GM12878 (cell line): ENCODE measurements at regions not wholly inside any gene's neighbourhood (a gene's known extent, or its start where the extent isn't known, plus 50 kb on each side); places are given as distances from the start of the nearest gene placed in this dataset.
A peak's percentile ranks its signal among the peaks of the same experiment; 100 is the strongest.

ENCODE experiments used
- ATAC-seq: fragments of 200-7000 bp; cut with Tn5 transposase; 3 replicates; pipeline ENCODE4 v1.9.1; 2020; ENCODE audit warnings: mild to moderate bottlenecking, moderate library complexity
- BruUV-seq: library from RNA; stranded (reverse); fragments of 400-500 nt; replicated peaks from 2 replicates; lab custom pipeline; 2021; lab: Mats Ljungman, UMichigan
- CTCF ChIA-PET: fragments of 300-600 bp; sonication (Branson Sonifier 250); formaldehyde crosslinking; extraction: SDS; loops from one replicate; lab custom pipeline; 2021; ENCODE audit warnings: inconsistent platforms; lab: Yijun Ruan, JAX
- POLR2A ChIA-PET: fragments of 350-600 bp; formaldehyde crosslinking; extraction: SDS; loops from one replicate; lab custom pipeline; 2021; ENCODE audit warnings: inconsistent platforms; lab: Charles Lee
- RAD21 ChIA-PET: fragments of 300-600 bp; sonication (Branson Sonifier 250); formaldehyde crosslinking; loops from one replicate; lab custom pipeline; 2023; ENCODE audit warnings: antibody characterized with exemption; ENCODE audit not compliant: unreplicated experiment; lab: Charles Lee
- SMC1A ChIA-PET: fragments of 300-600 bp; sonication (Branson Sonifier 250); formaldehyde crosslinking; loops from one replicate; lab custom pipeline; 2023; ENCODE audit not compliant: unreplicated experiment, uncharacterized antibody; lab: Charles Lee
- DNase-seq: peaks from one replicate; pipeline ENCODE4 v3.0.0-alpha.2; 2011; ENCODE audit warnings: low read depth, low spot score
- FAIRE-seq: peaks from 3 replicates; lab custom pipeline; 2011; peaks lifted over from hg19 to GRCh38; lab: Jason Lieb, UNC
- H2AFZ ChIP-seq: 2 replicates; pipeline ENCODE4 v1.6.0; 2011; ENCODE audit warnings: low read depth, low read length, control low read depth; ENCODE audit not compliant: control insufficient read depth
- H3K27ac ChIP-seq: 2 replicates; pipeline ENCODE4 v1.5.1; 2011; ENCODE audit warnings: control low read depth; ENCODE audit not compliant: control insufficient read depth, insufficient read depth
- H3K27me3 ChIP-seq, 2 experiments: replicated peaks in 1 of 2; 2 replicates each; pipeline versions ENCODE4 v1.6.0 to v1.6.1; 2011; ENCODE audit warnings: low read length in 1 of 2; ENCODE audit not compliant: control insufficient read depth in 2 of 2, insufficient read depth in 2 of 2
- H3K36me3 ChIP-seq, 2 experiments: 2 replicates each; pipeline ENCODE4 v1.5.1; 2011; ENCODE audit warnings: low read length in 1 of 2; ENCODE audit not compliant: control insufficient read depth in 2 of 2, insufficient read depth in 2 of 2
- H3K4me1 ChIP-seq: 2 replicates; pipeline ENCODE4 v1.6.1; 2011; ENCODE audit warnings: mild to moderate bottlenecking, low read length, moderate library complexity, mixed read lengths; ENCODE audit not compliant: control insufficient read depth, insufficient read depth
- H3K4me2 ChIP-seq: 2 replicates; pipeline ENCODE4 v1.6.0; 2011; ENCODE audit warnings: control low read depth; ENCODE audit not compliant: control insufficient read depth, insufficient read depth
- H3K4me3 ChIP-seq: fragments of 200-600 bp; sonication (generic); 2 replicates; pipeline ENCODE4 v1.5.1; 2016
- H3K79me2 ChIP-seq: 2 replicates; pipeline ENCODE4 v1.6.0; 2011; ENCODE audit warnings: low read length; ENCODE audit not compliant: control insufficient read depth, insufficient read depth
- H3K9ac ChIP-seq: 2 replicates; pipeline ENCODE4 v1.8.0; 2011; ENCODE audit warnings: low read length, control low read depth, mixed read lengths; ENCODE audit not compliant: control insufficient read depth, insufficient read depth
- H3K9me3 ChIP-seq: replicated peaks from 3 replicates; pipeline ENCODE4 v1.5.1; 2011; ENCODE audit warnings: mild to moderate bottlenecking, low read length; ENCODE audit not compliant: control insufficient read depth, insufficient read depth
- H4K20me1 ChIP-seq: 2 replicates; pipeline ENCODE4 v1.6.0; 2011; ENCODE audit not compliant: control insufficient read depth, insufficient read depth
- ASH2L ChIP-seq: fragments of 300-600, 200-600 bp; sonication (generic); IDR thresholded peaks from 2 replicates; pipeline ENCODE4 v1.6.1; 2017; ENCODE audit warnings: low read depth, mild to moderate bottlenecking, borderline replicate concordance
- CBX3 ChIP-seq: fragments of 200-600 bp; sonication (generic); IDR thresholded peaks from 2 replicates; pipeline ENCODE4 v1.6.1; 2016; ENCODE audit warnings: low read depth, borderline replicate concordance
- CREB1 ChIP-seq: IDR thresholded peaks from 2 replicates; pipeline ENCODE4 v1.6.1; 2012; ENCODE audit warnings: low read depth, mild to moderate bottlenecking, inconsistent platforms
- EZH2 ChIP-seq: IDR thresholded peaks from 2 replicates; pipeline ENCODE4 v1.6.1; 2012; ENCODE audit warnings: low read depth, mild to moderate bottlenecking, control low read depth, inconsistent platforms, low read length, borderline replicate concordance; ENCODE audit not compliant: control insufficient read depth
- GABPA ChIP-seq: IDR thresholded peaks from 2 replicates; pipeline ENCODE4 v1.6.1; 2014; ENCODE audit warnings: antibody characterized with exemption, low read depth, mild to moderate bottlenecking, inconsistent platforms
- MEF2A ChIP-seq: IDR thresholded peaks from 2 replicates; pipeline ENCODE4 v1.6.1; 2011; ENCODE audit warnings: low read depth, mild to moderate bottlenecking, low read length, moderate library complexity; ENCODE audit not compliant: insufficient read depth
- RAD21 ChIP-seq: IDR thresholded peaks from 2 replicates; pipeline ENCODE4 v1.6.1; 2011; ENCODE audit warnings: mild to moderate bottlenecking, low read depth, low read length, moderate library complexity; ENCODE audit not compliant: insufficient read depth
- SMARCA5 ChIP-seq: fragments of 450-650 bp; IDR thresholded peaks from 2 replicates; pipeline ENCODE4 v1.6.1; 2017; ENCODE audit warnings: mild to moderate bottlenecking
- SMC3 ChIP-seq: IDR thresholded peaks from 2 replicates; pipeline ENCODE4 v1.6.1; 2011; ENCODE audit warnings: low read length, improper control_type of control experiment, borderline replicate concordance
- TARDBP ChIP-seq: IDR thresholded peaks from 2 replicates; pipeline ENCODE4 v1.6.1; 2016; ENCODE audit warnings: borderline replicate concordance
- YY1 ChIP-seq: IDR thresholded peaks from 2 replicates; pipeline ENCODE4 v1.6.1; 2011; ENCODE audit warnings: low read depth, mild to moderate bottlenecking, low read length
- ZNF24 ChIP-seq: fragments of 450-650 bp; IDR thresholded peaks from 2 replicates; pipeline ENCODE4 v1.6.1; 2017; ENCODE audit warnings: antibody characterized with exemption, mild to moderate bottlenecking
- WGBS: methylation state at CpG from one replicate; pipeline ENCODE4 v1.1.6; 2016; ENCODE audit warnings: low lambda C conversion rate; ENCODE audit not compliant: insufficient replicate concordance, insufficient coverage; ENCODE audit errors: missing lambda C conversion rate; 5-methylcytosine and 5-hydroxymethylcytosine counted together
- in situ Hi-C: fragments of 300-500 bp; cut with MboI; formaldehyde crosslinking; loops from 9 replicates; pipeline ENCODE4 v1.14.3; 2018; ENCODE audit warnings: mixed read lengths
- intact Hi-C: fragments of 100-400 bp; cut with micrococcal nuclease; formaldehyde crosslinking; loops from one replicate; pipeline ENCODE4 v1.14.2; 2022; ENCODE audit not compliant: unreplicated experiment
- TF ChIP-seq, protein P1 (sequence below): IDR thresholded peaks from 2 replicates; pipeline ENCODE4 v1.6.1; 2012; ENCODE audit warnings: low read depth, low read length, improper control_type of control experiment
- TF ChIP-seq, protein P2 (sequence below), 3 experiments: IDR thresholded peaks in 2 of 3; conservative IDR thresholded peaks in 1 of 3; 2 replicates each; pipeline ENCODE4 v1.5.1; 2011; ENCODE audit warnings: low read depth in 3 of 3, low read length in 3 of 3, mild to moderate bottlenecking in 3 of 3, control low read depth in 2 of 3, moderate library complexity in 2 of 3, inconsistent platforms in 1 of 3, mixed read lengths in 1 of 3; ENCODE audit not compliant: control insufficient read depth in 2 of 3, insufficient read depth in 1 of 3; ENCODE audit errors: extremely low read depth in 1 of 3

DNA sequence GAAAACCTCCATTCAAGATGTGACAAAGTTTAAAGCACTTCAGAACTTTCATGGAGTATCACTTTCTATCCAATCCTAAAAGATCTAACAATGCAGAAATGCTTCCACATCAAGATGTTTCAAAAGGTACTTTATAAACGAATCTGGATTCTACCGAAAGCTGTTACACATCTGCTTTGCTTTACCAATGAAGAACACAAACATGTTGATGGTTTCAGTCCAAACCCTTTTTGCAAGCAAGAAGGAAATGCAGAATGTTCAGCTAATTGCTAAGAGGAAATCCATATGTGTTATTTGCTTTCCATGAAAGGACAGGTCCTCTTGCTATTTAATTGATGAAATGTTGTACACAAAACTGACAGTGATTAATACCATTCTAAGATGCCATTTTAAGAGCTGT is 419.6 kb downstream of the EFNA5 start (continued):
- no peak for TF ChIP-seq GABPA
- TF ChIP-seq EZH2 = no peak
- TF ChIP-seq CREB1 = no peak

DNA sequence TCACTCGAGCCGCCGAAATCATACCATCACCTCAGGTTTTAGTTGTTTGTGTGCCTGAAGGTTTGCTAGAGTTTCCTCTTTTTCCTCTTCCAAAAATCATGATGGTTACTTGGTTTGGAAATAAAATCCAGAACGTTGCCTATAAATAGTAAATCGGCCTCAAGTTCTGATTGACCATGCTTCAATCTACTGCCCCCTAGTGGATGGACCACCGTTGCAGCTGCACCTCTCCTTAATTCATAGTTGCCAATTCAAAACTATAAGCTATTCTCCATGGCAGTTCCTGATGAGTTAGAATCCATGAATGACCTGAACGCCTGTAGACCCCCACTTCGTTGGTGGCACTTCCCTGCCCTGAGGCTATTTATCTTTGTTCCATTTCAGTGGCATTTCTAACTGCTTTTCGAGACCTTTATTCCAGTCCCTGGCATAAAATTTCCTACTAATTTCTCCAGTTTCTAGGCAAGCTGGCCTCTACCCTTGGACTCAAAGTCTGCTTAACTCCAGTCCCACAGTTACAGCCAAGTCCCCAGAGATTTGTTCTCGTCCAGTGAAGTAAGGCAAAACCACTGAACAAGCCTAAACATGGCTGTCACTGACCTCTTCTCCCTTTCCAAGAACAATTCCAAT is 422.6 kb downstream of the EFNA5 start:
- no peaks in the 10 kb centered on the region for H3K4me1 ChIP-seq
- ATAC-seq (peak; percentile 80), FAIRE-seq (peak; percentile 56), DNase-seq (peak; percentile 13)
- no TSS peak for BruUV-seq
- ChIA-PET SMC1A (interaction anchor here (0.6 to 8.6 kb wide), 26 partner anchors 10 to 426 kb away, joined by 3 to 44 read pairs (median 4); no protein-coding TSS in a partner anchor), CTCF (interaction anchor here (0.6 to 4.4 kb wide), 52 partner anchors 9 to 430 kb away, joined by 3 to 53 read pairs (median 4); no protein-coding TSS in a partner anchor), RAD21 (interaction anchor here (0.6 to 5.2 kb wide), 8 partner anchors 12 to 323 kb away, joined by 3 to 29 read pairs (median 4); no protein-coding TSS in a partner anchor), POLR2A (no interaction called here)
- H3K4me2 ChIP-seq = no peak overlapping the region
- H4K20me1 ChIP-seq = no peaks in the 10 kb centered on the region
- no peaks in the 10 kb centered on the region for H3K36me3 ChIP-seq
- WGBS = 38% methylated on average over 10 of the region's 10 CpGs
- TF ChIP-seq, protein P1, sequence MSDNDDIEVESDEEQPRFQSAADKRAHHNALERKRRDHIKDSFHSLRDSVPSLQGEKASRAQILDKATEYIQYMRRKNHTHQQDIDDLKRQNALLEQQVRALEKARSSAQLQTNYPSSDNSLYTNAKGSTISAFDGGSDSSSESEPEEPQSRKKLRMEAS = no peak
- TF ChIP-seq SMARCA5 = 0 out of 2 replicates have a peak, but pooled peaks have one; percentile 37
- TF ChIP-seq CBX3 = no peak
- TF ChIP-seq ZNF24 = 0 out of 2 replicates have a peak, but pooled peaks have one; percentile 50
- TF ChIP-seq TARDBP = no peak
- peak; percentile 66; the same call in 1 of the 2 replicates for TF ChIP-seq SMC3
- TF ChIP-seq YY1 = 0 out of 2 replicates have a peak, but pooled peaks have one; percentile 25
- no peak for TF ChIP-seq ASH2L
- TF ChIP-seq, protein P2, sequence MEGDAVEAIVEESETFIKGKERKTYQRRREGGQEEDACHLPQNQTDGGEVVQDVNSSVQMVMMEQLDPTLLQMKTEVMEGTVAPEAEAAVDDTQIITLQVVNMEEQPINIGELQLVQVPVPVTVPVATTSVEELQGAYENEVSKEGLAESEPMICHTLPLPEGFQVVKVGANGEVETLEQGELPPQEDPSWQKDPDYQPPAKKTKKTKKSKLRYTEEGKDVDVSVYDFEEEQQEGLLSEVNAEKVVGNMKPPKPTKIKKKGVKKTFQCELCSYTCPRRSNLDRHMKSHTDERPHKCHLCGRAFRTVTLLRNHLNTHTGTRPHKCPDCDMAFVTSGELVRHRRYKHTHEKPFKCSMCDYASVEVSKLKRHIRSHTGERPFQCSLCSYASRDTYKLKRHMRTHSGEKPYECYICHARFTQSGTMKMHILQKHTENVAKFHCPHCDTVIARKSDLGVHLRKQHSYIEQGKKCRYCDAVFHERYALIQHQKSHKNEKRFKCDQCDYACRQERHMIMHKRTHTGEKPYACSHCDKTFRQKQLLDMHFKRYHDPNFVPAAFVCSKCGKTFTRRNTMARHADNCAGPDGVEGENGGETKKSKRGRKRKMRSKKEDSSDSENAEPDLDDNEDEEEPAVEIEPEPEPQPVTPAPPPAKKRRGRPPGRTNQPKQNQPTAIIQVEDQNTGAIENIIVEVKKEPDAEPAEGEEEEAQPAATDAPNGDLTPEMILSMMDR (IDR thresholded peaks at IDR 0.05 in 2 of 3, conservative IDR thresholded peaks at IDR 0.05 in 1 of 3; ENCODE audit: control insufficient read depth in 2 of 3, extremely low read depth in 1 of 3, insufficient read depth in 1 of 3, low read depth in 3 of 3, low read length in 3 of 3) = peak; percentile 67 to 92 (median 79)
- peak; percentile 47; the same call in 1 of the 2 replicates for TF ChIP-seq MEF2A
- TF ChIP-seq RAD21 = peak; percentile 62
- H3K27ac ChIP-seq = no peak overlapping the region
- no peak overlapping the region for H3K9ac ChIP-seq
- intact Hi-C loops (loop anchor here (2.0 kb wide), 1 partner anchor 143 kb away; no protein-coding TSS in a partner anchor), in situ Hi-C loops (no loop called here)
- no peak overlapping the region for H3K4me3 ChIP-seq
- H2AFZ ChIP-seq = no peak overlapping the region
- no peaks in the 10 kb centered on the region for H3K79me2 ChIP-seq
- peaks cover 0 to 4% of the 10 kb centered on the region in 2 experiments; a peak in 1 of 4 replicates for H3K27me3 ChIP-seq
- no peaks in the 10 kb centered on the region; the same call in 2 of the 3 replicates for H3K9me3 ChIP-seq
